Keratinocyte (primary cell): ENCODE measurements at regions not wholly inside any gene's neighbourhood (a gene's known extent, or its start where the extent isn't known, plus 50 kb on each side); places are given as distances from the start of the nearest gene placed in this dataset.

ENCODE experiments used
- DNase-seq: peaks from one replicate; pipeline ENCODE4 v3.0.0-alpha.2; 2011; ENCODE audit warnings: low read depth, missing footprints, low spot score
- FAIRE-seq: peaks from 2 replicates; lab custom pipeline; 2011; peaks lifted over from hg19 to GRCh38; lab: Jason Lieb, UNC
- H2AFZ ChIP-seq: 2 replicates; pipeline ENCODE4 v1.6.0; 2012; ENCODE audit warnings: low read length, control low read depth, inconsistent platforms; ENCODE audit not compliant: control insufficient read depth
- H3K27ac ChIP-seq: 2 replicates; pipeline ENCODE4 v1.5.1; 2011; ENCODE audit warnings: low read length; ENCODE audit not compliant: control insufficient read depth, insufficient read depth
- H3K27me3 ChIP-seq: 3 replicates; pipeline ENCODE4 v1.6.0; 2011; ENCODE audit warnings: low read length; ENCODE audit not compliant: control insufficient read depth, insufficient read depth; ENCODE audit errors: extremely low read depth
- H3K36me3 ChIP-seq, 2 experiments: 2 replicates in 1 of 2; 3 replicates in 1 of 2; pipeline ENCODE4 v1.5.1; 2011; ENCODE audit warnings: low read length in 2 of 2, mild to moderate bottlenecking in 1 of 2; ENCODE audit not compliant: control insufficient read depth in 2 of 2, insufficient read depth in 2 of 2; ENCODE audit errors: extremely low read depth in 1 of 2
- H3K4me1 ChIP-seq: 3 replicates; pipeline ENCODE4 v1.5.1; 2011; ENCODE audit warnings: low read length; ENCODE audit not compliant: control insufficient read depth, insufficient read depth; ENCODE audit errors: extremely low read depth
- H3K4me2 ChIP-seq: 3 replicates; pipeline ENCODE4 v1.6.0; 2011; ENCODE audit warnings: low read depth, low read length; ENCODE audit not compliant: control insufficient read depth, insufficient read depth; ENCODE audit errors: extremely low read depth
- H3K4me3 ChIP-seq, 3 experiments: fragments of 200-600 bp in 1 of 3; sonication (generic) in 1 of 3; 2 replicates in 2 of 3; 3 replicates in 1 of 3; pipeline ENCODE4 v1.5.1; 2011 to 2016; ENCODE audit warnings: low read length in 3 of 3, mild to moderate bottlenecking in 3 of 3, control low read depth in 2 of 3, inconsistent platforms in 1 of 3, low read depth in 1 of 3, mixed read lengths in 1 of 3, mixed run types in 1 of 3, moderate library complexity in 1 of 3; ENCODE audit not compliant: control insufficient read depth in 2 of 3, insufficient read depth in 2 of 3; ENCODE audit errors: extremely low read depth in 1 of 3
- H3K79me2 ChIP-seq: 2 replicates; pipeline ENCODE4 v1.6.0; 2012; ENCODE audit warnings: low read length; ENCODE audit not compliant: control insufficient read depth, insufficient read depth
- H3K9ac ChIP-seq: 3 replicates; pipeline ENCODE4 v1.6.0; 2011; ENCODE audit warnings: low read length; ENCODE audit not compliant: control insufficient read depth, insufficient read depth; ENCODE audit errors: extremely low read depth
- H3K9me1 ChIP-seq: 3 replicates; pipeline ENCODE4 v1.6.0; 2011; ENCODE audit warnings: low read length; ENCODE audit not compliant: control insufficient read depth, insufficient read depth; ENCODE audit errors: extremely low read depth
- H3K9me3 ChIP-seq: 2 replicates; pipeline ENCODE4 v1.5.1; 2012; ENCODE audit warnings: low read depth, low read length; ENCODE audit not compliant: control insufficient read depth
- H4K20me1 ChIP-seq: 3 replicates; pipeline ENCODE4 v1.6.0; 2011; ENCODE audit warnings: low read length; ENCODE audit not compliant: control insufficient read depth, insufficient read depth; ENCODE audit errors: extremely low read depth
- CTCF ChIP-seq, 3 experiments: IDR thresholded peaks in 1 of 3; conservative IDR thresholded peaks in 1 of 3; optimal IDR thresholded peaks in 1 of 3; 2 replicates in 2 of 3; 3 replicates in 1 of 3; pipeline versions ENCODE3 to v1.5.1; 2011; ENCODE audit warnings: low read length in 3 of 3, mild to moderate bottlenecking in 3 of 3, moderate library complexity in 2 of 3, control low read depth in 1 of 3, inconsistent platforms in 1 of 3; ENCODE audit not compliant: insufficient read depth in 2 of 3; ENCODE audit errors: extremely low read depth in 1 of 3
- EZH2 ChIP-seq: IDR thresholded peaks from one replicate; pipeline ENCODE4 v1.6.1; 2012; ENCODE audit warnings: inconsistent platforms, mild to moderate bottlenecking, low read length, moderate library complexity
- dilution Hi-C: fragments of 300-500 bp; cut with MboI; formaldehyde crosslinking; loops from one replicate; pipeline ENCODE4 v1.7.0; 2020; ENCODE audit warnings: low sequenced_read_pairs; ENCODE audit not compliant: extremely low pct_ligation_motif_present

DNA sequence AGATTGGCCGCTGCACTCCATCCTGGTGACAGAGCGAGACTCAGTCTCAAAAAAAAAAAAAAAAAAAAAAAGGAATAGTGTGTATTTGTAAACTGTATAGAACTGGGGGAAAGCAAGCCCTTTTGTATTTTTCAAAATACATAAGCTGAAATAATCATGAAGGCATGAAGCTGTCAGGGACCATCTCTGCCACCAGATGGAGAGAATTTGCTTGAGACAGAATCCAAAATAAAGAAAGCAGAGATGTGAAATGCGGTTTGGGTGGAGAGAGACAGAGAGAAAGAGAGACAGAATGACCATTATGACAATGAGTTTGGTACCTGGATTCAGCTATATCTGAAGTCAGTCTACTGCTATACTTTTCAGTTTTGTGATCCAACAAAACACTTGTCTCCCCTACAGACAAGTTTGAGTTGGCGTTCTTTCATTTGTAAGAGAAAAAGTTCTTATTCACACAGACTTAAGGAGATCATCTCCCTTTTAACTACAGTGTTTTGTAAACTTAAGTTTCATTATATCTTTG is 155.7 kb upstream of the LRIG3 start:
- Histone ChIP-seq H3K4me3 (no peak overlapping the region), H3K79me2 (no peaks in the 10 kb centered on the region), H3K36me3 (no peaks in the 10 kb centered on the region), H4K20me1 (no peaks in the 10 kb centered on the region), H3K27ac (peak overlapping the region; percentile 94), H3K9ac (no peak overlapping the region), H3K27me3 (no peaks in the 10 kb centered on the region), H3K4me2 (no peak overlapping the region), H3K9me3 (no peaks in the 10 kb centered on the region), H3K9me1 (no peaks in the 10 kb centered on the region), H3K4me1 (peaks cover 44% of the 10 kb centered on the region), H2AFZ (no peak overlapping the region)
- FAIRE-seq (peak; percentile 76), DNase-seq (no peak)
- no peak for TF ChIP-seq EZH2
- peak in 2 of 3 experiments; percentile 10 to 11 for TF ChIP-seq CTCF (optimal IDR thresholded peaks at IDR 0.05 in 1 of 3, IDR thresholded peaks at IDR 0.05 in 1 of 3, conservative IDR thresholded peaks at IDR 0.05 in 1 of 3; ENCODE audit: extremely low read depth in 1 of 3, insufficient read depth in 2 of 3, low read length in 3 of 3)
- dilution Hi-C loops, result no loop called here

GRCh38 chr12:59075141-59075540 is 154.8 kb upstream of the LRIG3 start:
- FAIRE-seq, result no peak
- Histone ChIP-seq H4K20me1 (no peaks in the 10 kb centered on the region), H2AFZ (no peak overlapping the region), H3K27me3 (no peaks in the 10 kb centered on the region), H3K4me2 (no peak overlapping the region), H3K9me3 (no peaks in the 10 kb centered on the region), H3K9ac (no peak overlapping the region), H3K36me3 (no peaks in the 10 kb centered on the region), H3K4me1 (peaks cover 46% of the 10 kb centered on the region), H3K4me3 (no peak overlapping the region), H3K9me1 (no peaks in the 10 kb centered on the region), H3K79me2 (no peaks in the 10 kb centered on the region), H3K27ac (no peak overlapping the region)
- dilution Hi-C loops, result no loop called here
- no peak for TF ChIP-seq CTCF (optimal IDR thresholded peaks at IDR 0.05 in 1 of 3, IDR thresholded peaks at IDR 0.05 in 1 of 3, conservative IDR thresholded peaks at IDR 0.05 in 1 of 3; ENCODE audit: extremely low read depth in 1 of 3, insufficient read depth in 2 of 3, low read length in 3 of 3)
- no peak for TF ChIP-seq EZH2
- no peak for DNase-seq
